ENCODE measurements at regions not wholly inside any gene's neighbourhood (a gene's known extent, or its start where the extent isn't known, plus 50 kb on each side); places are given as distances from the start of the nearest gene placed in this dataset.

DNA sequence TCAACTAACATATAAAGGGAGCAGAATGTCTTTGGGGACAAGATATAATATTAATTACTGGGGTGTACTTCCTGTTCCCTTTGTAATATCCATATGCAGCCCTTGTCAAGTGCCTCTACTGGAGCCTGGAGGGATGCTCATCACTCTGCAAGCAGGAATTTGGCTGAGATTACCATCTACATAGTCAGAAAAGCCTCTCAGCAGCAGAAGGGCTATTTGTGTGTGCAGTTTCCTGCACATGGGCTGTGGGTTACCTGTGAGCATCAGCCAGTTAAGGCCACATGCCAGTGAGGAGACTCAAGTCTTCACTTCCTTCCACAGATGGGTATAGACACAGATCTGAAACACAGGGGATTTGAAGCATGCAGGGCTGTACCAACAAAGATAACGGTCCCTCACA, 278.1 kb upstream of the PLSCR5 start:
- no peak for DNase-seq (ENCODE audit: low read depth)
- H3K4me3 ChIP-seq (ENCODE audit: low read depth, low read length), result no peak overlapping the region
- TF ChIP-seq, protein P1, sequence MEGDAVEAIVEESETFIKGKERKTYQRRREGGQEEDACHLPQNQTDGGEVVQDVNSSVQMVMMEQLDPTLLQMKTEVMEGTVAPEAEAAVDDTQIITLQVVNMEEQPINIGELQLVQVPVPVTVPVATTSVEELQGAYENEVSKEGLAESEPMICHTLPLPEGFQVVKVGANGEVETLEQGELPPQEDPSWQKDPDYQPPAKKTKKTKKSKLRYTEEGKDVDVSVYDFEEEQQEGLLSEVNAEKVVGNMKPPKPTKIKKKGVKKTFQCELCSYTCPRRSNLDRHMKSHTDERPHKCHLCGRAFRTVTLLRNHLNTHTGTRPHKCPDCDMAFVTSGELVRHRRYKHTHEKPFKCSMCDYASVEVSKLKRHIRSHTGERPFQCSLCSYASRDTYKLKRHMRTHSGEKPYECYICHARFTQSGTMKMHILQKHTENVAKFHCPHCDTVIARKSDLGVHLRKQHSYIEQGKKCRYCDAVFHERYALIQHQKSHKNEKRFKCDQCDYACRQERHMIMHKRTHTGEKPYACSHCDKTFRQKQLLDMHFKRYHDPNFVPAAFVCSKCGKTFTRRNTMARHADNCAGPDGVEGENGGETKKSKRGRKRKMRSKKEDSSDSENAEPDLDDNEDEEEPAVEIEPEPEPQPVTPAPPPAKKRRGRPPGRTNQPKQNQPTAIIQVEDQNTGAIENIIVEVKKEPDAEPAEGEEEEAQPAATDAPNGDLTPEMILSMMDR (IDR thresholded peaks at IDR 0.05; ENCODE audit: low read depth, low read length, missing control alignments), result no peak

DNA sequence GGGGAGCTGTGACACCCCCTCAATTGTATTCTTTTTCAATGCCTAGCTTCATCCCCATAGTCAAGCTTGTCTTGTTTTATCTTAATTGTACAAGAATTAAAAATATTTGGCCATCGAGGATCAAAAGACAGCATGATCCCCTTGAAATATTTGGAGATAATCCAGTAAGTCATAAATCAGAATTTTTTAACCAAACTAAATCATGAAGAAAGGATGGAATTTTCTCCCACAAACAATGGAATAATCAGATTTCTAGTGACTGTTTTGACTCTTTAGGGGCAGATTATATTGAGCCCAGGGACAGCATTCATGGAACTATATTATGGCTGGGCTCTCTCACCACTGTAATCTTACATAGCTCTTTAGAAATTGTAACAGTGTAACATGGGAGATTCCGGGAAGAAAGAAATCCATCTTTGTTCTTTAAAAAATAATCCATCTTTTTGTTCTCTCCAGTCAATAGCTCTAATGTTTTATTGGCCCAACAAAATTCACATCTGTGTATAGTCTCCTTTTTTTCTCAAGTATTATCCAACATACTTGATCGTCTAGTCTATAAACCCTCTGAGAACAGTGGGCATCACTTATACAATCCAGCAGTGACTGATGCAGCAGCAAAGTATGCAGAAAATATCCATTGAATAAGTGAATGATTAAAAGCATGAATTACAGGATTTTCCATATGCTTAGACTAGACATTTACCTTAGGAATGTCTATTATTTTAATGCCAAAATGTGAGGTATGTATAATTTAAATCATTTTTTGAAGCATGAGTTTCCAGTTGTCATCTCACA, 277.0 kb upstream of the PLSCR5 start:
- TF ChIP-seq, protein P1 (IDR thresholded peaks at IDR 0.05; ENCODE audit: low read depth, low read length, missing control alignments), result no peak
- no peak for DNase-seq (ENCODE audit: low read depth)
- no peak overlapping the region for H3K4me3 ChIP-seq (ENCODE audit: low read depth, low read length)

DNA sequence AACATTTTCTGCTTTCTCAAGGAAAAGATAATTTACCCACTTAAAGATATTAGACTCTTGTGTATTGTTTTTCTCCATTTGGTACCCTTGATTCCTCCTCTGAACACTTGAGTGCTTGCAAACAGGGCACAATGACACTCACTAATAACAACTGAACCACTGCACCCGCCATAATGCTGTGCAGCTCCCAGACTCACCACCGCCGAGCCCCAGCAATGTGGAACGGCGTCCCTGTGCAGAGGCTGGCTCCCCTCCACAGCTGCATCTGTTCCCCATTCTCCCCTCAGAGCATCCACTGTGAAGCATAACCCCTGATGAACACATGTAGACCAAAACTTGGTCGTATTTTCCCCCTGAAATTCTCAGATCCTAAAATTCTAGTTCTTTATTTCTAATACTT, 276.2 kb upstream of the PLSCR5 start:
- no peak for DNase-seq (ENCODE audit: low read depth)
- H3K4me3 ChIP-seq (ENCODE audit: low read depth, low read length), result no peak overlapping the region
- TF ChIP-seq, protein P1 (IDR thresholded peaks at IDR 0.05; ENCODE audit: low read depth, low read length, missing control alignments), result no peak

DNA sequence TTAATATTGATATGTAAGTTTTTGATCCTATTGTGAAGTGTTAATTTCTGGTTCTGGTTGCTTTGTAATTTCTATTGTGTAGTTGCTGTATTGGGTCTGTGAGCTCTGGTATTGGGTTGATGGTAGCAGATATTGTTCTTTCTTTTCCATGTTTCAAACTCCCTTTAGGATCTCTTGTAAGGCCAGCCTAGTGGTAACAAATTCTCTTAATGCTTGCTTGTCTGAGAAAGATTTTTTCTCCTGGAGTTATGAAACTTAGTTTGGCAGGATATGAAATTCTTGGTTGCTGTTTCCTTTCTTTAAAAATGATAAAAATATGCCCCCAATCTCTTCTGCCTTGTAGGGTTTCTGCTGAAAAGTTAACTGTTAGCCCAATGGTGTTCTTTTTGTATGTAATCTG, 268.6 kb upstream of the PLSCR5 start:
- no peak for DNase-seq (ENCODE audit: low read depth)
- TF ChIP-seq, protein P1 (IDR thresholded peaks at IDR 0.05; ENCODE audit: low read depth, low read length, missing control alignments), result no peak
- H3K4me3 ChIP-seq (ENCODE audit: low read depth, low read length), result no peak overlapping the region

DNA sequence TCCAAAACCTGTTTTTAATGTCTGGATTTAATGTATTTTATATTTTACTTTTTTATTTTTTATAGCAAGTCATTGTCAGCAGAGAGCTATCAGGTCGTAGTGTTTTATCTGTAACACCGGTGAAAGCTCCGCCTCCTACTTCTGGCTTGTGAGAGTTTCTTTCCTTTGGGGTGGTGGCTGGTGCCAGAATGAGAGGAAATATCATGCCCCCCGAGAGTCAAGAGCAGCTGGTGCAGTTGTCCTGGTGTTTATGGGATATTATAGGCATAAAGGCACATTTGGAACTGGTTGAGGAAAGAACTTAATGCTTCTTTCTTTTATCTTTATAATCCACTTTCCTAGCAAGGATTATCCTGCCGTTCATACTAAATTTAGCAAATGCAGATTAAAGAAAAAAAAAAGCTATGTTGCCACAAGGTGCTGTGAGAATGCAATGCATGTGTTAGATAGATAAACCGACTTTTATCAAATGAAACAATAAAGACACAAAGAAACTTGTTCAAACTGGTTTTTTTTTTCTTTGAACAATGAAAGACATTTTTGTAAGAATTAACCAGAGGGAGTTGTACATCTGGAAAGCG, 260.1 kb upstream of the PLSCR5 start:
- H3K4me3 ChIP-seq (ENCODE audit: low read depth, low read length), result no peak overlapping the region
- TF ChIP-seq, protein P1 (IDR thresholded peaks at IDR 0.05; ENCODE audit: low read depth, low read length, missing control alignments), result no peak
- DNase-seq (ENCODE audit: low read depth), result no peak

DNA sequence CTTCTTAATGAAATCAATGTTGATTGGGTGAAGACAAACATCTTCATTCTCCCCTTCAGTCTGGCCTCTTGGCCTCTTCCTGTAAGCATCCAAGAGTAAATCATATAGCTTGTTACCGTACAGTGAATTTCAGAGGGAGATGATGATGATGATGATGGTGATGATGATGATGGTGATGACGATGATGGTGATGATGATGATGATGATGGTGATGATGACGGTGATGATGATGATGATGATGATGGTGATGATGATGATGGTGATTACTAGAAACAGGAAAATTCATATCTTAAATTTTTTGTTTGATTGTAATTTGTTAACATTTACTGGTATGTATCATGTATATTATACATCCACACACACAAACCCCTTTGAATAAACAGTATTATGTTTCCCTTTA, 256.1 kb upstream of the PLSCR5 start:
- DNase-seq (ENCODE audit: low read depth), result no peak
- TF ChIP-seq, protein P1 (IDR thresholded peaks at IDR 0.05; ENCODE audit: low read depth, low read length, missing control alignments), result no peak

DNA sequence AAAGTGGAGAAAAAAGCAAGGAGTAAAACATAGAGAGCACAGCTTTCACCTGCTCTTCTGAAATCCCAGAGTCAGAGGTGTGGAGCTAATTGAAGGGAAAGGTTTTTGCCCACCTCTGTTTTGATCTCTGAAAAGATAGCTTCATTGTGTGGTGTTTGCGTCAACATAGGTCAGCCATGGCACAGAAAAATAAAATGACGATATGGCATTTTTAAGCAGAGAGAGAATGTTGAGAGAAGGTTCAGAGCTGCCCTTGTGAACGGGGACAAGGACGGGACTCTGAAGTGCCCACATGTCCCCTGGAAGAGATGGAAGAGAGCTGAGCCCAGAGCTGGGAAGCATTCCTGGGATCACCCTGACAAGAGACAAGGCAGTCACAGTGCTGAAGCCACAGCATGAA, 249.4 kb upstream of the PLSCR5 start:
- H3K4me3 ChIP-seq (ENCODE audit: low read depth, low read length), result no peak overlapping the region
- TF ChIP-seq, protein P1 (IDR thresholded peaks at IDR 0.05; ENCODE audit: low read depth, low read length, missing control alignments), result no peak
- DNase-seq (ENCODE audit: low read depth), result no peak

More for the DNA sequence above, 256.1 kb upstream of the PLSCR5 start:
- no peak overlapping the region for H3K4me3 ChIP-seq (ENCODE audit: low read depth, low read length)
